Natural killer cell (primary cell): ENCODE measurements at regions not wholly inside any gene's neighbourhood (a gene's known extent, or its start where the extent isn't known, plus 50 kb on each side); places are given as distances from the start of the nearest gene placed in this dataset.

ENCODE experiments used
- ATAC-seq, 3 donors: fragments of 150-1000 bp in 2 of 3; fragments of 200-7000 bp in 1 of 3; cut with Tn5 transposase; 1 replicate in 1 of 3; 2 replicates in 2 of 3; pipeline ENCODE4 v1.10.0; 2021; ENCODE audit warnings: mild to moderate bottlenecking in 2 of 3, moderate library complexity in 2 of 3
- DNase-seq, 2 donors: peaks; one replicate each; pipeline versions ENCODE4 v3.0.0 to v3.0.0-alpha.2; 2013 to 2021; ENCODE audit warnings: mixed read lengths in 1 of 2
- H3K27ac ChIP-seq: one replicate; pipeline ENCODE4 v1.5.1; 2013; ENCODE audit warnings: mild to moderate bottlenecking, low read length
- H3K27me3 ChIP-seq: one replicate; pipeline ENCODE4 v1.6.1; 2013; ENCODE audit warnings: low read length; ENCODE audit not compliant: control insufficient read depth, insufficient read depth
- H3K36me3 ChIP-seq: one replicate; pipeline ENCODE4 v1.6.1; 2013; ENCODE audit warnings: low read length; ENCODE audit not compliant: control insufficient read depth, insufficient read depth
- H3K4me1 ChIP-seq: one replicate; pipeline ENCODE4 v1.6.1; 2013; ENCODE audit warnings: low read length; ENCODE audit not compliant: control insufficient read depth, insufficient read depth
- H3K4me3 ChIP-seq: one replicate; pipeline ENCODE4 v1.5.1; 2013; ENCODE audit warnings: low read length
- H3K9me3 ChIP-seq: one replicate; pipeline ENCODE4 v1.6.1; 2013; ENCODE audit warnings: low read length; ENCODE audit not compliant: control insufficient read depth, insufficient read depth
- H3K27ac Mint-ChIP-seq, 2 donors: one replicate each; pipeline ENCODE4 v1.8.0; 2022; ENCODE audit warnings: mild to moderate bottlenecking in 2 of 2, mixed read lengths in 2 of 2, moderate library complexity in 1 of 2
- H3K27me3 Mint-ChIP-seq, 2 donors: one replicate each; pipeline ENCODE4 v1.8.0; 2022; ENCODE audit warnings: low read depth in 2 of 2, mixed read lengths in 2 of 2
- H3K36me3 Mint-ChIP-seq: one replicate; pipeline ENCODE4 v1.8.0; 2022; ENCODE audit warnings: mixed read lengths
- H3K4me1 Mint-ChIP-seq, 2 donors: one replicate each; pipeline ENCODE4 v1.8.0; 2022; ENCODE audit warnings: mixed read lengths in 2 of 2
- H3K4me3 Mint-ChIP-seq: one replicate; pipeline ENCODE4 v1.8.0; 2022; ENCODE audit warnings: mild to moderate bottlenecking, moderate library complexity, mixed read lengths
- H3K9me3 Mint-ChIP-seq, 2 donors: one replicate each; pipeline ENCODE4 v1.8.0; 2022; ENCODE audit warnings: mixed read lengths in 2 of 2
- CTCF ChIP-seq: fragments of 200-600 bp; IDR thresholded peaks from one replicate; pipeline ENCODE4 v1.8.0; 2022; ENCODE audit warnings: antibody characterized with exemption
- WGBS: methylation state at CpG from one replicate; pipeline ENCODE4 v1.1.7; 2013; ENCODE audit warnings: missing lambda C conversion rate; ENCODE audit not compliant: insufficient coverage; 5-methylcytosine and 5-hydroxymethylcytosine counted together
- intact Hi-C: fragments of 100-400 bp; cut with micrococcal nuclease; formaldehyde crosslinking; loops from one replicate; pipeline ENCODE4 v1.14.2; 2022

- no peaks in the 10 kb centered on the region for H3K27me3 Mint-ChIP-seq
- H3K4me3 Mint-ChIP-seq = no peak overlapping the region
- H3K4me1 ChIP-seq = no peaks in the 10 kb centered on the region
- no peaks in the 10 kb centered on the region for H3K27me3 ChIP-seq
- no peak overlapping the region for H3K27ac ChIP-seq
- TF ChIP-seq CTCF = no peak
- H3K27ac Mint-ChIP-seq = no peak overlapping the region
- H3K9me3 Mint-ChIP-seq = peaks cover 13 to 21% of the 10 kb centered on the region in 2 donors
- no peaks in the 10 kb centered on the region for H3K36me3 ChIP-seq
- no peak for ATAC-seq
- WGBS = 67% methylated on average over 2 of the region's 2 CpGs
- no peak overlapping the region for H3K4me3 ChIP-seq
- H3K9me3 ChIP-seq = peaks cover 7% of the 10 kb centered on the region
- DNase-seq = no peak
- H3K36me3 Mint-ChIP-seq = peaks cover 6% of the 10 kb centered on the region
- intact Hi-C loops = no loop called here
- no peaks in the 10 kb centered on the region for H3K4me1 Mint-ChIP-seq
Observed at GRCh38 chr7:79930604-79931003, 204.0 kb upstream of the GNAI1 start.

GRCh38 chr7:79927116-79927515 is 207.5 kb upstream of the GNAI1 start:
- ATAC-seq (no peak), DNase-seq (no peak)
- H3K27ac Mint-ChIP-seq = no peak overlapping the region
- H3K36me3 ChIP-seq = no peaks in the 10 kb centered on the region
- no peaks in the 10 kb centered on the region for H3K4me1 Mint-ChIP-seq
- H3K27me3 ChIP-seq = no peaks in the 10 kb centered on the region
- intact Hi-C loops = no loop called here
- H3K4me1 ChIP-seq = no peaks in the 10 kb centered on the region
- H3K4me3 ChIP-seq = no peak overlapping the region
- H3K4me3 Mint-ChIP-seq = no peak overlapping the region
- no peaks in the 10 kb centered on the region for H3K27me3 Mint-ChIP-seq
- no peak for TF ChIP-seq CTCF
- H3K36me3 Mint-ChIP-seq = peaks cover 6% of the 10 kb centered on the region
- no peaks in the 10 kb centered on the region for H3K9me3 ChIP-seq
- H3K9me3 Mint-ChIP-seq = peaks cover 16 to 19% of the 10 kb centered on the region in 2 donors
- H3K27ac ChIP-seq = no peak overlapping the region
- 81% methylated on average over 2 of the region's 3 CpGs for WGBS

- Histone ChIP-seq H3K4me3 (no peak overlapping the region), H3K27ac (no peak overlapping the region), H3K27me3 (no peaks in the 10 kb centered on the region), H3K4me1 (no peaks in the 10 kb centered on the region), H3K36me3 (no peaks in the 10 kb centered on the region), H3K9me3 (no peaks in the 10 kb centered on the region)
- no peak for DNase-seq
- H3K4me3 Mint-ChIP-seq = no peak overlapping the region
- no peaks in the 10 kb centered on the region for H3K36me3 Mint-ChIP-seq
- no peak for ATAC-seq
- no peak overlapping the region for H3K27ac Mint-ChIP-seq
- intact Hi-C loops = no loop called here
- TF ChIP-seq CTCF = no peak
- WGBS = 60% methylated on average over 1 of the region's 1 CpG
- H3K9me3 Mint-ChIP-seq = peaks cover 10 to 14% of the 10 kb centered on the region in 2 donors
- H3K27me3 Mint-ChIP-seq = no peaks in the 10 kb centered on the region
- no peaks in the 10 kb centered on the region for H3K4me1 Mint-ChIP-seq
Observed at GRCh38 chr7:79923953-79924352, 210.7 kb upstream of the GNAI1 start.

DNA sequence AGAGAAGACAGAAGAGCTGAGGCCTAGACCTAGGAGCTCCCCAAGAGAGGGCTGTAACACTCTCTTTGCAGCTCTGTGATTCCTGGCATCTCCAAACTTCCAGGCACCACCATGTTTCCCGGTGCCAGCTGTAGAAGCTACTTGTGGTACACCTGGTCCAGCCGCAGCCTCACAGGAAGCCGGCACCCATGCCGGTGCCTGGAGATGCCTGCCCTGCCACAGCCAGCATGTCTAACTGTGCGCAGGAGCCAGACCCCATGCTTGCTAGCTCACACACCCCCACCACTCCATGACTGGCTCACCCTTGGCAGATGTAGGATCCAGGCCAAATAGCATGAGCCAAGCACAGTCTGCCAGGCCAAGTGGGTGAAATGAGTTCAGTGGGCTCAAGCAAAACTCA is 211.7 kb upstream of the GNAI1 start:
- Histone ChIP-seq H3K4me3 (no peak overlapping the region), H3K4me1 (no peaks in the 10 kb centered on the region), H3K27me3 (no peaks in the 10 kb centered on the region), H3K27ac (no peak overlapping the region), H3K36me3 (no peaks in the 10 kb centered on the region), H3K9me3 (no peaks in the 10 kb centered on the region)
- intact Hi-C loops = no loop called here
- Mint-ChIP-seq H3K27ac (no peak overlapping the region), H3K4me1 (no peaks in the 10 kb centered on the region), H3K9me3 (peaks cover 7 to 13% of the 10 kb centered on the region in 2 donors), H3K4me3 (no peak overlapping the region), H3K36me3 (no peaks in the 10 kb centered on the region), H3K27me3 (no peaks in the 10 kb centered on the region)
- no peak for ATAC-seq
- TF ChIP-seq CTCF = no peak
- 98% methylated on average over 5 of the region's 5 CpGs for WGBS
- DNase-seq = no peak
